NCI-H748 (cell line): ENCODE measurements at regions not wholly inside any gene's neighbourhood (a gene's known extent, or its start where the extent isn't known, plus 50 kb on each side); places are given as distances from the start of the nearest gene placed in this dataset.

ENCODE experiments used
- DNase-seq: peaks from one replicate; lab custom pipeline; 2025; ENCODE audit not compliant: unreplicated experiment; lab: John Stamatoyannopoulos, UW

DNA sequence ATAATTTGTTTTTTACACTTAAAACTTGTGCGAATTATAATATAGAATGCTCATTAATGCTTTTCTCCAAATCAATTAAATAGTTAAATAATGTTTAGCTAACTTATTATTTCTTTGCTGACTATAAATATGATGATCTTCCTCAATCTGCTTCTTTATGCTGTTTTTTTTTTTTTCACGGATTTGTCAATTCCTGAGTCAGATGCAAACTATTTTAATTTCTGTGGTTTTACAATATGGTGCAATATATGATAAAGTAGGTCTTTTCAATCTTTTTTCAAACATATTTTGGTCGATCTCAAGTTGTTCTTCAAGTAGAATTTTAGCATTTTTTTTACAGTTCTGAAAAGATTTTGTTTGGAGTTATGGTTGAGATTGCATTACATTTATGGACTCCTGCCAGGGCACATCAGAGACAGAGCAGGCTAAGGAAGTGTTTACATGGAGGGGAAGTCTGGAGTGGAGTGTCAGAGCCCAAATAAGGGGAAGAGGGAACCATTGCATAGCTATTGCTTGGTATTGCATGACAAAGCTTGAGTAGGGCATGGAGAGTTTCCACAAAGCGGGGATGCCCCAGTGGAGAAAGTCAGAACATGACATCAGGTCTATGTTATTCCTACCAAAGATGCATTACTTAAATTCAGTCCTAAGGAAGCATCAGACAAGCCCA is 204.4 kb downstream of the OTUD1 start:
- no peak for DNase-seq

GRCh38 chr10:23648618-23649017 is 209.7 kb downstream of the OTUD1 start:
- DNase-seq, result no peak

DNA sequence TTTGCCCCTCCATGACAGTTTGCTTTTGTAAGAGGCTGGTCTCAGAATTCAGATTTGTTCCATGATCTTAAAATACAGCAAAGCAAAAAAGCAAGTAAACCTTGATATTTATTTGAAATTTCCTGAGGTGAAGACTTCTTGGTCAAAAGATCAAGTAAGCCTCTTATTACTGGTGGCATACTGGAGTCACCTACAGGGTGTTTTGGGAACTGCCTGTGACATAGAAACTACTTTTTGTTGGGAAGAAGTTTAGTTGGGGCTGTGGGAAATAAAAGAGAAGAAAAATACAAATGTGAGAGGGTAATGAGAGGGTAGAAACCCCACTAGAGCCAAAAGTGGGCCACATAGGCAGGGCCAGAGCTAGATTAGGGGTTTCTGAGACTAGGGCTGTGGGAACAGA is 217.9 kb downstream of the OTUD1 start:
- DNase-seq, result no peak

DNA sequence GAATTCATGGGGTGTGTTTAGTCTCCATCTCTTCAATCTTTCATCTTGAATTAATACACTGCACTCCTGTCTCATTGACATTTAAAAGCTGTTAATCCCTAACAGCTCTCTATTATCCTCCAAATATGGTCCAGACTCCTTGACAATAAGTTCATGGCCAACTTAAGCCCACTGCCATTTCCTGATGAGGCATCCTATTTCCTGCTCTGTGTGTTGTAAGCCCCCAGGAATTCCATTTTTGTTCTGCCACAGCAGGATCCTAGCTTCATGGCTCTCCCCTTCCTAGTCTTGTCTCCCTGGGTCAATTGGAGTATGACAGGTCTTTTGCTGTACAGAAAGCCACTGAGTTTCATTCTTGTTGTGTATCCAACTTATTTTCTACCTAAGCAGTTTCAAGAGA is 218.8 kb downstream of the OTUD1 start:
- no peak for DNase-seq

GRCh38 chr10:23671866-23672265 is 233.0 kb downstream of the OTUD1 start:
- DNase-seq, result peak; percentile 27

GRCh38 chr10:23675585-23675984 is 236.7 kb downstream of the OTUD1 start:
- DNase-seq, result no peak

- DNase-seq, result peak; percentile 79
Measured at GRCh38 chr10:23676296-23676695, 237.4 kb downstream of the OTUD1 start.

DNA sequence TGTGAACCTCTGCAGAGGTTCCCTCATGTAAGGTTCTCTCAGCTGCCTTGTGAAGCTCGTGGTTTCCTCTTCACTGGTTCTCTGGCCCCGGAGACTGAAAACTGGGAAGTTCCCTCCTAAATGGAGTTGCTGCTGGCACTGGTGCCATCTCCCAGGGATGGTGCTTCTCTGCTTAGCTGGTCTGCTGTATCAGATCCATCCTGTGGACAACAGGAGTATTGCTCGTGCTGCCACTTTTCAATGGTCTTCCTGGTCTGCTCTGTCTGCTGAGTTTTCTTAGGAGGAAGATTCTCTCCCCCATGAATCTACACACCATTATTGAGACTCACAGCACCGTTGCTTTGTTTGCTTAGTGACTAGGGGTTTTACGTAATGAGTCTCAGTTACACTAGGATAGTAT is 247.8 kb downstream of the OTUD1 start:
- DNase-seq, result peak; percentile 10

DNA sequence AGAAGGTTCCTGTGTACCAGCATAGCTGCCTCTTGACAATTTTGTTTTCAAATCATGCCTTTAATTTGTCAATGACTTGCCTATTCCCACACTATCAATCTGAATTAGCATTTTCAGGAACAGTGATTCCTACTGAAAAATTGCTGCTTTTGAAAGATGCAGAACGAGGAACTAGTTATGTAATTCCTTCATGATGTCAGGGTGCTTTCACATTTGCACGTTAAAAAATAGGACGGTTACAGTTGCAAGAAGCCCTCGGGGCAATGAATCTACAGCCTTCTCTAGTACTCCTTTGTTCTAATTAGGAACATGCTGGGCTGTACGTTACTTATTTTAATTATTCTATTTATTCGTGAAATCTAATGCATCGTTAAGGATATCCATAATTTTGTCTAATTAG is 253.9 kb downstream of the OTUD1 start:
- no peak for DNase-seq

DNA sequence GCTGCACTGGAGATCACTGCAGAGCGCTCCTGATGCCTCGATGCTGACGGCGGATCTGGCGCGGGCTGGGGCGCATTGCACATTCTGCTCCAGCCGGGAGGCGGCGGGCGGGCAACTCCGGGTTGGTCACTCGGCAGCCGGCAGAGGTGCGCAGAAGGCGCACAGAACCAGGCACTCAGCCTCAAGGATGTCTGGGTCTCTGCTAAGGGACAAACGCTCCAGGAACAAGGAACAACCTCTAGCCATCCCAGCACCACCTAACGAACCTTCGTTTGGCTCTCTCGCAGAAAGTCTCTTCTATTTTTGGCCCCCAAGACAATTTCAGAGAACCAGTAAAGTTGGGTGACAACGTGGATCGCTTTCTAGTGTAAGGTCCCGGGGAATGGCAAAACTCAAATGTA is 254.6 kb downstream of the OTUD1 start:
- DNase-seq, result peak; percentile 51

DNA sequence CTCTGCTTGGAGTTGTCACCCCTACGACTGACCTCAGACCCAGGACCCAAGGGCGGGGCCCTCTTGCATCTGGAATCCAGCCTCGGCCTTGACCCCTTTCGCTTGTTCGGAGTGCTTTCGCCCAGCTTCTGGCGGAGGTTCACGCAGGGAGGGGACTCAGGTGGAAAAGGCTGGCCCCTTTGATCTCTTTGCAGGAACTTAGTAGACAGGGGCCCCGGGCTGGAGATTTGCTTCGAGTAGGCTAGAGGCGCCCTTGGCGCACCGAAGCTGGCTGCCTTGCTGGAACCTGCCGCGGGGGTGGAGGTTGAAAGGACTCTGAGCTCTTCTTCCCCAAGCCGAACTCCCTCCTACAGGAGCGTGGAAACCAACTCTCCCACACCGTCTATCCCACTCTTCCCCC is 255.1 kb downstream of the OTUD1 start:
- DNase-seq, result no peak

- peak; percentile 37 for DNase-seq
Measured at GRCh38 chr10:23694446-23694920, 255.6 kb downstream of the OTUD1 start.

GRCh38 chr10:23694921-23695824 is 256.3 kb downstream of the OTUD1 start:
- peak; percentile 19 for DNase-seq

DNA sequence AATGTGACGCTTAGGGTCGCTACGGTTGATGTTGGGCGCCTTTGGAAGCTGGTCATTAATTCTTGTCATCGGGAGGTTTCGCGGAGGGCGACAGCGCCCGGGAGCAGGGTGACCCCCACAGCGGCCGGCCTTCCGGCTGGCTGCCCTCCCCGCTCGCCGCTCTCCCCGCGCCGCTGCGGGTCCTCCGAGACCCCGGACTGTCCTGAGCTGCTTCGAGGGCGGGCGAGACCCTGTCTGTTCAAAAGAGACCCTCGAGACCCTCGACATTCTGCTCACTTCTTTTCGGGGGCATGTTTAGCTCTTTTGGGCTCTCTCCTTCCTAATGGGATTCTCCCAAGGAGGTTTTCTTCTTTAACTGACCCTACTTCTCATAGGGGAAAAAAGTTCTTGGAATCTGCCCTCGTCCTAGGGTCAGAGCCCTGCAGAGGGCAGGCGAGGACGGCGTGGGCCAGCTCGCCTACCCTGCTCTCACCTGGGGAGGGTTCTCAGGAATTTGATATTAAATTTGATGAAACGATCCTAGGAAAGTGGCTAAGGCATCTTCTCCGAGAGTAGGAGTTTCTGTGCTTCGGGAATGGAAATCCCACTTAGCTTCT is 257.0 kb downstream of the OTUD1 start:
- DNase-seq, result no peak

GRCh38 chr10:23696476-23696875 is 257.6 kb downstream of the OTUD1 start:
- DNase-seq, result no peak

DNA sequence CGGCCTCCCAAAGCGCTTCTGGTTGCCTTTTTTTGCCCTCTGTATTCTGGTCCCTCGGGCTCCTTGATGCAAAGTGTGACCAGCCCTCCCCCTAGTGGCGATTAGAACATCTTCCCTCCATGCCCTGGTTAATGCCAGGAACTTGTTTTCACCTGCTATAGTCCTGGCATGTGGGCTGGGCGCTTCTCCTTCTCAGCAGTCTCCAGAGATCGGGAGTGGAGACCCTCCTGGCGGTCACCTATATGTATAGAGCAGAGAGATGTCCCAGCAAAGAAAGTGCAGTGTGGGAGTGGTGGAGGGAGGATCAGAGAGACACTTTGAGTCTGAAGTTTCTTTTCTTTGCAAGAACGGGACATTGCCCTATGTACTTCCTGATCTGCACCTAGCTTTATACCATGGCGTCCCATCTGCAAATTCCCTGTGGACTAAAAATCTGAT is 264.1 kb downstream of the OTUD1 start:
- peak; percentile 74 for DNase-seq

DNA sequence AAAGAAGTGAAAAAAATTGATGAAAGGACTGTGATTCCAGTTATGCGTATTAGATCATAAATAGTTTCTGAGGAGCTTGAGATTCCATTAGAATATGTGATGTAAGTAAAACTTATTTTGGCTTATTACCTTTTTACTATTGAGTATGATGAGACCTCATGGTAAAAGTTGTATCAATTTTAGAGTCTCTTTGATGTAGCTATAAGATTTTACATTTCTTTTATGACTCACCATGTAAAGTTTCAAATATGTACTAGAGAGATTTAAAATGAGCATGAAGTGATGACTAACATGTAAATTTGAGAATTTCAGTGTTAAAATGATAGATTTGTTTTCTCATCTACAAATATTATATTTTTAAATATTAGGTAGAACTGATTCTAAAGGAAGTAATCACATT is 276.5 kb downstream of the OTUD1 start:
- no peak for DNase-seq

DNA sequence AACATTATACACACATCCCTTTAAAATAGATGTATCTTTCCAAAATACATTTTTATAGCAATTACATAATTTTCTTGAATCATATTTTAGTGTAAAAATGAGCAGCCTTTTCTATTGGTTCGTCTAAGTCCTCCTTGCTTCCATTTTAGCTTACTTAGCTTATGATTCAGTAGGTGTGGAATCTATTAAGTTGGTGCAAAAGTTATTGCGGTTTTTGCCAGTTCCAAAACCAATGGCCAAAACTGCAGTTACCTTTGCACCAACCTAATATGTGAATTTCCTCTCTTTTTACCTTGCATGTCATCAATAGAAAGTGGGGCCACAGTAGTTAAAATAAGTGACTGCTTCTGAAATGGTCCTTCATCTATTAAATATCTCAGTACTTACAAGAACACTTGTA is 279.0 kb downstream of the OTUD1 start:
- no peak for DNase-seq

GRCh38 chr10:23718946-23719345 is 280.1 kb downstream of the OTUD1 start:
- no peak for DNase-seq

DNA sequence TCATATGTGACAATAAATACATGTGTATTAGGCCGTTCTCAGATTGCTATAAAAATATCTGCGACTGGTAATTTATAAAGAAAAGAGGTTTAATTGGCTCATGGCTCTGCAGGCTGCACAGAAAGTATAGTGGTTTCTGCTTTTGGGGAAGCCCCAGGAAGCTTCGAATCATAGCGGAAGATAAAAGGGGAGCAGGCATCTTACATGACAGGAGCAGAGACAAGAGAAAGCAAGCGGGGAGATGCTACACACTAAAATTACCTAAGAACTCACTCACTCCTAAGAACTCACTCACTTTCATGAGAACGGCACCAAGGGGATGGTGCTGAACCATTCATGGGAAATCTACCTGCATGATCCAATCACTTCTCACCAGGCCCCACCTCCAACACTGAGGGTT is 284.9 kb downstream of the OTUD1 start:
- DNase-seq, result no peak

DNA sequence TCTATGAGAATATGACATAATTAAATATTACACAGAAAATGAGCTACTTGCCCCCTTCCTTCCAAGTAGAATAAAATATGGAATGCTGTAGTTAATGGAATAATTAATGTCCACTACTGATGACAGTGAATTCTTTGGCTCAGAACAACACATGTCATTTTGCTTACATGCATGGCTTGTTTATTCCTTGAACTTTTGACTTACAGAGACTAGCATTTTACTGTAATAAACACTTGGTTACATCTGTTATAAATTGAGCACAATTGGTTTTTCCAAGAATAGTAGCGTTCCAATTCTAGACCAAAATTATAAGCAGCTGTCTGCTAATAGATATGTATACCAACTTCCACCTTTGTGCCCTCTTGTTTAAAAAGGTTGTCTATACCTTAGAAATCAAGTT is 286.7 kb downstream of the OTUD1 start:
- DNase-seq, result no peak

GRCh38 chr10:23742368-23742767 is 303.5 kb downstream of the OTUD1 start:
- DNase-seq, result no peak
